Stimulated activated CD4-positive, alpha-beta T cell treated with anti-CD3 and anti-CD28 coated beads, Interleukin-2, amount 100 ng/mL, for 24 hours (primary cell): ENCODE measurements at regions not wholly inside any gene's neighbourhood (a gene's known extent, or its start where the extent isn't known, plus 50 kb on each side); places are given as distances from the start of the nearest gene placed in this dataset.
"Not testable (repeated sequence)": the region's sequence is repeated elsewhere in the genome, so short reads cannot be mapped to it uniquely, and the experiment has no call there.

Source experiments
- DNase-seq, 2 donors: peaks; one replicate each; pipeline ENCODE4 v3.0.0-alpha.2; 2020

GRCh38 chr5:130710596-130710995 lies 454.5 kb downstream of the HINT1 start:
- no peak for DNase-seq

DNA sequence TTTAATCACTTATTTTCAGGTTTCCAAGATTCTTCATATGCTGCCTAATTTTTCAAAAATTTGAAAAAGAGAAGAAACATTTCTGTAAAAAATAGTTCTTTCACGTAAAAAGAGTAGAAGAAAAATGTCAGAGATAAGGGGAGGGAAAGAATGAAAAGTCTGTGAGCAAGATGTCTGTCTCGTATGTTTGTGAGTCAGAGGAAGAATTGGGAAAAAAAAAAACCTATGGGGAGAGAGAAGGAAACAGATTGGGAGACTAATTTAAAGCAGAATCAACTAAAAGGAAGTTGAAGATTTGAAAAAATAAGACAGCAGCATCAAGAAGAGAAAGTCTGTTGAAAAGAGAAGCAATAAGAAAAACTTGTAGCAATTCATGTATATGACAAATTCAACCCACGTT lies 456.3 kb downstream of the HINT1 start:
- no peak for DNase-seq

DNA sequence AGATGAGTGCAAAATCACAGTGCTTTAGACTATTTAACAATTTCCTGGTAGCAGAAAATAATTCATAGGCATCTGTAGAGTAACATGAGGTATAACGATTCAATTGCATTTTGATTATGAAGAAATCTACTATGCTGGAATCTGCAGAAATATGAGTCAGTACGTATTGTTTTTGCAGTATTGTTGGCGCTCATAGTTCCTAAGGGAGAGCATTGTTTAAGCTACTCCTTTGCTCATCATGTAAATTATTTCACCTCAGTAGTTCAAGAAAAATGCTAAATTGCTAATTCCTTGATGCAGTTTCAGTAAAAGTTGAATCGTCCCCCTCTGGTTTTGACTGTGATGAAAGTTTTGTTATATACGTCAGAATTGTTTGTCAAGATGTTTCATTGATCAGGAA lies 458.4 kb downstream of the HINT1 start:
- no peak for DNase-seq

DNA sequence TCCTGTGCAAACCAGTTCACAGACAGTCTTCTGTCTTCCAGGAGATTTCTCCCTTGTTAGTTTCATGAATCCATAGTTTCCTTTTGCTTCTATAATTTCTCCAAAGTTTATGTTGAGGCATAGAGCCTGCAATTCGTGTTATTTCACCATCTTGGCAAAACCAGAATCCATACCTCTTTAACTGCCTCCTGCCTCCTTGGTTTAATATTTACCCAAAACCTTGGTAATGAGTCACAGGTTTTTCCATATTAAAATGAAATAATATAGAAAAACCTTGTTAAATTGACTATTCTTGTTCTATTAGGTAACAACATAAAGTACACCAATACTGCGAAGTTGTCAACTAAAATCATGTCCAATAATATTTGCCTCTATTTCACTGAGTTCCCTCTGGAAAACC lies 459.7 kb downstream of the HINT1 start:
- DNase-seq: no peak

- DNase-seq: no peak
Measured at GRCh38 chr5:130693509-130693908, 471.5 kb downstream of the HINT1 start.

DNA sequence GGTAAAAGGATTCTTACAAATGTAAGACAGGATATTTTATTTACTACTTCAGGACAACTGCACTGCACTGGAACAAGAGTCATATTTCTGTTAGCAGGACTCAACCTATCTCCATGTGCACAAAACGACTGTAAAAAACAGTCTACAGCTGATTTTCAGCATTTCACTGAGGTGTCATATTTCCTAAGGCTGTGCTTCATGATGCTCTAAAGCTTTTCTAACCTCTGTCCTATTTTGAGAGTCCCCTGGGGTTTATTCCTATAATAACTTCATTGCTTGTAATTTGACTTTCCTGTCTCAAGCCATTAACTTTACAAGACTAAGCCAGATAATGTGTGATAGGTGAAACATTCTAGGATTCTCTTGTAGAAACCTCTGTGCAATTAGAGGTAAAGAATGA lies 472.3 kb downstream of the HINT1 start:
- no peak for DNase-seq

DNA sequence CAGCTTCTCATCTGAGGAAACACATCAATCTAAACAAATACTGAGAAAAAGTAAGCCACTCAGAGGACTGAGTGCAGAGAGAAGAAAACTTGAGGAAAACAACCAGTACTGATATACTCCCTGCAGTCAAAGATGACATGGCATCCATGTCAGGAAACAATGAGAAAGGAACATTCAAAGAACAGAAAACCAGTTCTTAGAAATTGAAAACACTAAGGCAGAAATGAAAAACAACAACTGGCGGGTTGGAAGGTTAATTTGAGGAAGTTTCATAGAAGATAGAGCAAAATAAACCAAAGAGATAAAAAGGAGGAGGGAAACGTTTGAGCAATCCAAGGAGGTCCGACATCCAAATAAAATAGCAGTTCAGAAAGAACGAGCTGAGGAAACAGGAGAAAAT lies 475.2 kb downstream of the HINT1 start:
- DNase-seq: no peak

DNA sequence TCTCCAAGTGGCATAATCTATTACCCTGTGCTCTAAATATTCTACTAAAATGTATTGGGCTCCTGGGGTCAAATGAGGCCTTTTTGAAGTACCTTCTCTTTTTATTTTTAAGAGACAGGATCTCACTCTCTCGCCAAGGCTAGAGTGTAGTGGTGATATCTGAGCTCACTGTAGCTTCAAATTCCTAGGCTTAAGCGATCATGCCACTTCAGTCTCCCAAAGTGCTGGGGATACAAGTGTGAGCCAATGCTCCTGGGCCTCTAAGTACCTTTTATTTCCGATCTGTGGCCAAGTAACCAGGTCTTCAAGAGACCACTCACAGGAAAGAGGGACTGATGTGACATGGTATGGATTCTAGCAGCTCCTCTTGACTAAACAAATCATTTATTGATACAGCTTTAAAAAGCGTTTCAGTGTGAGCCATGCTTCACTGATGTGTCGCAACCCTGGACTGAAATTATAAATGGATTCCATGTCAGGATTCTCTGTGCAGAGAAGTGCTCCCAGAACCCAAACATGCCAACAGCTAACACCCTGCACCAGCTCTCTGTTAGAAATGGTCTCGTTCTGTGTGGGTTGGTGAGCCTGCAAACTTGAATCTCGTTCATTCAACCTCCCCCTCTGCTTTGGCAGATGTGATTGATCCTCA lies 477.8 kb downstream of the HINT1 start:
- DNase-seq: no peak

DNA sequence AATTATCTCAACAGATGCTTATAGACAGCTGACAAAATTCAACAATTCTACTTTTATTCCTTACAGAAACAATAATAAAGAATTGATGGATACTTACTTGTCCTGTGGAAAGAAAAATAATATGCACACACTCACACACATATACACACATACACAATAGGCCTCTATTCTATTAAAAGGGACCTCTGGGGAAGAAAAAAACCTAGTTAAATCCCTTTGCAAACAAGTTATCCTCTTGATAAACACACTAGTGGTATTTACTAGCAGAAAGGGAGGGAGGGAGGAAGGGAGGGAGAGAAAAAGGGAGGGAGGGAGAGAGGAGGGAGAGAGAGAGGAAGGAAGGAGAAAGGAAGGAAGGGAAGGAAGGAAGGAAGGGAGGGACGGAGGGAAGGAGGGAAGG lies 486.4 kb downstream of the HINT1 start:
- no peak for DNase-seq

GRCh38 chr5:130666462-130666861 lies 498.6 kb downstream of the HINT1 start:
- DNase-seq: no peak

DNA sequence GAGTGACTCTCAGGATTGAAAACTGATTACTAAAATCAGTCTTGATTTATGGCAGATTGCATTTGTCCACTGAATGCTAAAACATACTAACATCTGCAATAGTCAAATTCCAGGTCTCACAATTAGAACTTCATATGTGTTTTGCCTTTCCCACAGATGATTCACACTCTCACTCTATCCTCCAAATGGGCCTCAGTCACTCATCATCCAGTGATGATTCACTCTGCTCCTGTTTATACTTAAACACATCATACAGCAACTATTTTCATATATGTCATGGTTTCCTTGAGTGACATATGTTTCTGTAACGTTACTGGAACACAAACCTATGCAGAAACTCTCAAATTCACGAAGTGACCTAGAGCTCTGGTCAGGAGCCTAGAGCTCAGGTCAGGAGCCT lies 512.9 kb downstream of the HINT1 start:
- no peak for DNase-seq

DNA sequence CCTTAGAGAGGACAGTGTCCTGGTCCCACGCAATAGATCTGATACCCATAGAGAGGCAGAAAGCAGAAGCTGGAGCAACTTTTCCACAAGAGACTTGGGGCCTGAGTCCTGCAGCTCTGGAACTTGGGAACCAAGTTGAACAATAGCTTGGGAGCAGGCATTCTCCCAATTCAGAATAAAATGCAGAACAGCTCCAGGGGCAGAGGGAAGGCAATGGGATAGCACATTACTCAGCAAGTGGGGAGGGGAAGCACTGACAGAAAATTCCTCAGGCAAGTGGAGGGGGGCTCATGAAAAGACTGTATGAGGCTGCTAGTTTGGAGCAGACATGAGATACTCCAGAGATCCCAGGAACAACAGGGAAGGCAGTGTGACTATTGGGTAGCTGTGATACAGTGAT lies 513.6 kb downstream of the HINT1 start:
- no peak for DNase-seq

- no peak for DNase-seq
Measured at GRCh38 chr5:130643321-130643720, 521.7 kb downstream of the HINT1 start.

DNA sequence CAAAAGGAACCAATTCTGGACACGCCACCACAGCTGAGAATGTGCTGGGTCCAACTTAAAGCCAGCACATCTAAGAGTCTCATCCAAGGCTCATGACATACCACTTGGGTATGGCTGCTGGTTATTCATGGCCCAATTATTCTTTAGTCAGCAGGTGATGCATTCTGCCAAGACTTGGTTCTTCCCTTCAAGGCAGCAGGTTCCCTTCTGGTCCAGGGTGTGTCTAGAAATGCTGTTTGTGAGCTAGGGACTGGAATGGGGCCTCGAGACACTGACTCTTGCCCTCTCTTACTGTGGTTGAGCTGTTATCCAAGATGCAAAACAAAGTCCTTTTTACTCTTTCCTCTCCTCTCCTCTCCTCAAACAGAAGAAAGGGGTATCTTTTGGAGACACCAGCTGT lies 522.6 kb downstream of the HINT1 start:
- no peak for DNase-seq

DNA sequence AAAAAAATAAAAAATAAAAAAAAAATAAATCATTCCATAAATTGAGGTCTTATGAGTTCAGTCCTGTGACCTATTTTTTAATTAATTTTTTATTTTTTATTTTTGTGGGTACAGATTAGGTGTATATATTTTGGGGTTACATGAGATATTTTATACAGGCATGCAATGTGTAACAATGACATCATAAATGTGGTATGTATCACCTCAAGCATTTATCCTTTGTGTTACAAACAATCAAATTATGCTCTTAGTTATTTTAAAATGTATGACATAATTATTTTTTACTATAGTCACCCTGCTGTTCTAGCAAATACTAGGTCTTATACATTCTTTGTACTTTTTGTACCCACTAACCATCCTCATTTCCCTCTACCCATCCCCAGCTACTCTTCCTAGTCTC lies 537.9 kb downstream of the HINT1 start:
- DNase-seq: no peak

DNA sequence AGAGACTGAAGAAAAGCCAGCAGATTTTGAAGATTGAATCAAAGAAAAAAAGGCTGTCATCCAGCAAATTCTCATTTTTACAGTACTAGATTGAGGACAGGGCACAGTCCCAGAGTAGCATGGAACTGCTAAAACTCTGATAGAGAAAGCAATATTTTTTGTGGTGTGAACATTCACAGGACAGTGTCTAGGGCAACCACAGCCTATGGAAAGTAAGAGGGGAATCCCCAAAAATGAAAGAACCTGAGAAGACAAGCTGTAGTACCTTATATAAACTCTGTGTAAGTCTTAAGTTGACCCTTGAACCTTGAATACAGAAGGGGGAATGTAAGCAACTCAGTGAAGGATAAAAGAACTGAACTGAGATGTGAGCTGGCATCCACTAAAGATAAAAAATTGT lies 540.3 kb downstream of the HINT1 start:
- no peak for DNase-seq

- DNase-seq: no peak
Measured at GRCh38 chr5:130616161-130616560, 548.9 kb downstream of the HINT1 start.

- no peak for DNase-seq
Measured at GRCh38 chr5:130605234-130605633, 559.8 kb downstream of the HINT1 start.

- not testable (repeated sequence) for DNase-seq
Measured at GRCh38 chr5:130596647-130597046, 568.4 kb downstream of the HINT1 start.

GRCh38 chr5:130580264-130580663 lies 584.8 kb downstream of the HINT1 start:
- no peak for DNase-seq

DNA sequence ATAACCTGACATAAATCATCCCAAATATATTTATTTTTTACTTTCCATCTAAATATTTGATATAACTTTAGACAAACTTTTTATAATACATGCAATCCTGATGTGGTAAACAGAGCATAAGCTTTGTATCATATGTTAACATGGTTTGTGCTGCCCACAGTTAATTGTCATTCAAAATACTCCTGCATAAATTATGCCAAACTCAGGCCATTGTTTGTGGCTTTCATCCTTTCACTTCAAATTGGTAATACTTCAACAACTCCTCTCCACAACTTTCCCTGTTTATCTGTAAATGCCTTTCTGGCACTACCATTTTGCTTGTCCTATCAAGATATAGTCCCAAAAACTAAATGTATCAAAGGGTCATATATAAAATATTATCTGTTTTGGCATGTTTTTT lies 586.7 kb downstream of the HINT1 start:
- no peak for DNase-seq

DNA sequence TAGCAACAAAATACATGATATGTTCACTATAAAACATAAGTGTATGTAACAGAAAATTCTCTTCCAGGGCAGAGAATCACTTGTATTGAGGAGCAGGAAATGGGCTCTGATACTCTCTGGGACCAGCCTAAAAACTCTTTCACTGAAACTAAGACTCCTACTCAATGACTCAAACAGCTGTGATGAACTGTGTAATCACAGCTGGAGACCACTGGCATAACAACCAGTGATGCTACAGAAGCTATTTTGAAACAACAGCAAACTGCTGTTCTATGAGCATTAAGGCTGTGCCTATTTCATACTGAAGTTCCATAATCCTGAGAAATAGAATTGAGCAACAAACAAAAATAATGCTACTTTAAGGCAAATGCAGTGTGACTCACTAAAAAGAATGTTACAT lies 594.0 kb downstream of the HINT1 start:
- no peak for DNase-seq

DNA sequence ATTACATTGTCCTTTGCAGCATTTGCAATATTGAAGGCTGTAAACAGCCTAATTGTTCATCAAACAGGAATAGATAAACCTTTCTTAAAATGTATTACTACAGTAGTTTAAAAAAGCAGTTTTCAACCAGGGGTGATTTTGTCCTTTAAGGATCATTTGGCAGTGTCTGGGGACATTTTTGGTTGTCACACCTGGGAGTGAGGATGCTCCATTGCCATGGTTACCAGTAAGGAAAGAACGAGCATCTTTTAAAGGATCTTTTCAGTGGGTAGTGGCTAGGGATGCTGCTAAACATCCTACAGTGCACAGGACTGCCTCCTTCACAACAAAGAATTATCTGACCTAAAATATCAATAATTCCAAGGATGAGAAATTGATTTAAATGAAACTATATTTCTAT lies 596.3 kb downstream of the HINT1 start:
- DNase-seq: no peak

DNA sequence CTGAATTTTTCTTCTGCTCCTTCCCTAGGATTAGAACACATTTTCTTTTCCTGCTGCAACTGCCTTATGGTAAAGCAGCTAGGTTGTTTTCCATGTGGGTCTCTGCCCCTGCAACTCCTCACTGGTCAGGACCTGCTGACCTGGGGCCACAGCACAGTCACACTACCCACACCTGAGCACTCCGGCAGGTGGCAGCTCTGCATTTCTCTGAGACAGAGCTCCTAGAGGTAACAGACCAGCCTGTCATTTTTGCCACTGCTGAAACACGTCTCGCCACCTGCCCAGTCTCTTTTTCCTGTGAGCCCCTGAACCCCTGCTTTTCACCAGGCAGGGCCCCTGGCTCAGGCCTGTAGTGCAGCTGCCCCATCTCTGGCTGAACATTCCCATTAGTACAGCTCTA lies 609.6 kb downstream of the HINT1 start:
- DNase-seq: no peak

GRCh38 chr5:130550562-130550928 lies 614.5 kb downstream of the HINT1 start:
- DNase-seq: no peak
